ENCODE measurements at regions not wholly inside any gene's neighbourhood (a gene's known extent, or its start where the extent isn't known, plus 50 kb on each side); places are given as distances from the start of the nearest gene placed in this dataset.

DNA sequence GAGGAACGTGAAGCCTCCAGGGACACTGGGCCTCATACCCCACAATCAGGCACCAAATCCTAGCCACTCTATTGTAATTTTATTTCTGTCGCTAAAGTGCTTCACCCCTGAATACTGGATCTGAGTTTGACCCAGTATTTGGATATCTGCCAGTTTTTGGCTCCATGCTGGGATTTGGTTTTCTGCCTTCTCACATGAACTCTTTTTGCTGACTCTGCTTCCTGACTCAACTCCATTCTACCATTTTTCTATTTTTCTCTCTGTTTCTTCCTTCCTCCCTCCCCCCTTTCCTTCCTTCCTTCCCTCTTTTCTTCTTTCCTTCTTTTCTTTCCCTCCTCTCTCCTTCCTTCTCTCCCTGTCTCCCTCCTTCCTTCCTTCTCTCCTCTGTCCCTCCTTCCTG, 151.3 kb upstream of the GJB5 start:
- intact Hi-C loops (cut with micrococcal nuclease), result no loop called here

DNA sequence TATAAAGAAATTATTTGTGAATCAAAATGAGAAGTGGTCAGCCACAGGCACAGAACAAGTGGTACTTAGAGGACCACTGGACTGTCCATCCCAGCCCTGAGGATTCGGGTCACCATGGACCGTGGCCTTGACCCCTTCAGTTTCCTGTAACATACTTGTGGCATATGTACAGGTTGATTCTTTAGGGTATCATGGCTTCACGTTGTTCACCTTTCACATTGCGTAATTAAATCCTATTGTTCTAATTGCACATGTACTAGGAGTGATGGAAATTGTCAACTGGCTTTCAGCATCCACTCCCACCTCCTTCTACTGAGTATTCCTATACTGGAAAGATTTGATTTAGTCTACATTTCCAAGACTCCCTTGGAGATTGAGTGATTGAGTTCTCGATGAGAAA, 148.3 kb upstream of the GJB5 start:
- intact Hi-C loops (cut with micrococcal nuclease), result no loop called here

DNA sequence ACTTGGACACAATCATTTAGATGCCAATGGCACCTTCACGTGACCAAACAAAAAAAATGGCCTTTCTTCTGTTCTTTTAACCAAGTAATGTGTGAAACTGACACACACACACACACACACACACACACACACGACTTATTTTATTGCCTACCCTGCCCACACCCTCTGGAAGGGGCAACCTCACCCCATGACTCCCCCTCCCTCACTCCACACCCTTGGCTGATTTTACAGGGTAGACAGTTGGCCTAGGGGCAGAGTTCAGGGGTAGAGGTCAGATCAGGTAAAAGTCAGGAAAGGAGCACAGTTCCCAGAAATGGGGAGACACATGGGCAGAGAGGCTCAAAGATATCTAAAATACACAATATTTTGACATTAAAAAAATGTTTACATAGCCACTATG, 144.8 kb upstream of the GJB5 start:
- intact Hi-C loops (cut with micrococcal nuclease), result no loop called here

DNA sequence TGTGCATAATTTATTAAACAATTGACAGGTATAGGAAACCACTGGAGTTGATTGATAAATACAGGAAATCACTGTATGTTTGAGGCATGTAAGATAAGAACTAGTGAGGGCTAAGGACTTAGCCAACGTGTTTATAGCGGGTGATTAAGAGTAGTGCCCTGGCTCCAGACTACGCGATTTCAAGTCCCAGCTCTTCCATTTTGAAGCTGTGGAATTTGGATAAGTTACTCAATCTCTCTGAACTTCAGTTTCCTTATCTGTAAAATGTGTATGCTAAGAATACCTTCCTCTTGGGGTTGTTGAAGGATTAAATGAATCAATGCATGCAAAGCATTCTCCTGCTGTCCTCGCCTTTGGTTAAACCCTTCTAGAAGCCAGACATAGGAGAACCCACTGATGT, 143.3 kb upstream of the GJB5 start:
- intact Hi-C loops (cut with micrococcal nuclease), result no loop called here

DNA sequence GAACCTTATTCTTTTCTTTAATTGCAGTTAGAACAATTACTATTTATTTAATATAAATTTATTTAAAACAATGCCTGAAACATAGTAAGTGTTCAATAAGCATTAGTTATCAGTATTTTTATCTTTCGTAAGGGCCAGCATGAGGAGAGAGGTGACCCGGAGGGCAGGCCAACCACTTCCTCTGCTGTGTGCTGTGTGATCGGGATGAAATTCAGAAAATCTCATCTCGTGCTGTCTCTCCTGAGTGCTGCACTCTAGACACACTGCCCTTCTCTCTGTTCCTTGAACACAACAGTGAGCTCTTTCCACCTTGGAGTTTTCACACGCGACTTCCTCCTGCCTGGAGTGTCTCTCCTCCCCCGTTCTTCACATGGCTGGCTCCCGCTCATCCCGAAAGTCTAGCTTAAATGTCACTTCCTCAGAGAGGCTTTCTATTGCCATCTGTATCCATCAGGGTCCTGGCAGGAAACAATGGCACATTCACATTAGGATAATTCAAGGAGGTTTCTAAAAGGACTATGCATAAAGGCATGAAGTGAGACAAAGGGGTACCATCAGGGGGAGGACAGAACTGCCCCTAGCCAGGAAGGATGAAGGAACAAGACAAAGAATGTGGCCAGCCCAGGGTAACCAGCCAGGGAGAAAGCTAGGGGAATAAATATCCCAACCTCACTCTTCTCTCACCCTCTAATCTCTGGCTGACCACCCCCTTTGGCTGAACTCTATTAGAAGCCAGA, 142.6 kb upstream of the GJB5 start:
- intact Hi-C loops (cut with micrococcal nuclease), result no loop called here

DNA sequence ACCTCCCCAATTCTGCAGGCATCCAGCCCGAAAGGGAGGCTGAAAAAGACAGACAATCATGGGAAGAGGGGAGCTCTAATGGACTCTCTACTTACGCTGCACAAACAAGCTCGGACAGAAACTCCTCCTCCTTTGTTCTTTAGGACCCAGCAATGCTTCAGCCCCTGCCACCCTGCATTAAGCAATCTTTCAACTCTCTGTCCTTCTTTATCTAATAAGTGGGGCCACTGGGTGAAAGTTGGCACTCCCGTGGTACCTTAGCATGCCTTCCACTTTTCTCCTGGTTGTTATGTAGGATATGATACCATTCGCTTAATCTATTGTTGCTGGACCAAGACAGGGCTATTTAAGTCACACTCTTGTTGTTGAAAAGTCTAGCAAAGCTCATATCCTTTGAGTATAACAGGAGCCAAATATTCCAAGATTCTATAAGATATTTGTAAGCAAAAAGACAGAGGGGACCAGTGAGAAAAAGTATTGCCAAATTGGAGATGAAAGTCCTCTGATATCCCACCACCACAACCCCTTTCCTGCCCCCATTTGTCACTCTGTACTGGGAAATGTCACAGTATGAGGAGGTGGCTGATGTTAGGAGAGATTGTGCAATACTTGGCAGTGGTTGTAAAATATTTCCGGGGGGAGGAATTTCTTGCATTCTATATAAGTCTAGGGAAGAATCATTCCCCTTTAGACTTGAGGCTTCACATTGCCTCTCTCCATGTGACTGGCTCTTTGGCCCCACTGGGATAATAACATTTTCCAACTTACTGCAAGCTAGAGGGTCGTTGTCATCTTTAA, 137.3 kb upstream of the GJB5 start:
- intact Hi-C loops (cut with micrococcal nuclease), result no loop called here

DNA sequence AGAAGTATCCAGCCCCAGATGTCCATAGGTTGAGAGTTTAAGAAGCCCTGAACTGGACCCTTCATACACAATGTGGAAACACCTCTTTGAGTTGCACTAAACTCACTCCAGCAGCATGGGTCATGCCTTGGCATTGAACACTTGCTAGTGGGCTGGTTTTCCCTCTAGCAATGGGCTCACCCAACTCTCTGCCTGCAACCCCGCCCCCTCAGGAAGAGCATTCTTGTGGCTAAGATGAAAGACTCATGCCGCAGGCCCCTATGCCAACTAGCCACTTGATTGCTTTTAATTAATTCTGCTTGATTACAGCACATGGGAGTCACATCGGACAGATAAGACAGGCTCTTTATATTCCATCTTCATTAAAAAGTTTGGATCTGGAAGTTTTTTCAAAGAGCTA, 136.5 kb upstream of the GJB5 start:
- intact Hi-C loops (cut with micrococcal nuclease), result no loop called here

DNA sequence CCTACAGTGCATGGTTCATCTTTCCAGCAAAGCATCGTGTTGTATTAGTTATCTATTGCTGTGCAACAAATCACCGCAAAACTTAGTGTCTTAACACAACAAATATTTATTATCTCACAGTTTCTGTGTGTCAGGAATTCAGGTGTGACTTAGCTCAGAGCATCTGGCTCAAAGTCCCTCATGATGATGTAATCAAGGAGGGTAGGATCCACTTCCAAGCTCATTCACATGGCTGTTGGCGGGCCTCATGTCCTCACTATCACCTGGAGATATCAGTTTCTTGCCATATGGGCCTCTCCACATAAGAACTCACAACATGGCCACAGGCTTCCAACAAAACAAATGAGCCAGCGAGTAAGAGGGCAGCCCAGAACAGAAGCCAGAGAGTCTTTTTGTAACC, 135.6 kb upstream of the GJB5 start:
- intact Hi-C loops (cut with micrococcal nuclease), result no loop called here

DNA sequence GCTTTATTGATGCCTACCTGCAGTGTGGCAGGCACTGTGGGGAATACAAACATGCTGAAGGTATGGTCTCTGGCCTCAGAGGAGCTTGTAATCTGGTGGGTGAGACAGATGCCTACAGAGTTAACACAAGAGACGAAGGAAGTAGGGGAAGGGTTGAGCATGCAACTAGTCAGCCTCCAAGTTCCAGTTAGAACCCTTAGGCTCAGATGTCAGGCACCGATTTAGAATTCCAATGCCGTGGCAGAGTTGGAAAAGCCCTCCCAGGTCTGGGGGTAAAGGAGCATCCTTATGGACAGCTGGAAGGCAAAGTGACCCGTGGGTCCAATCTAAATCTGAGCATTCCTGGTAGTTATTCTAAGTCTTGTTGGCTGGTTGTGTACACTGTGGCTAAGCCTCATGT, 132.9 kb upstream of the GJB5 start:
- intact Hi-C loops (cut with micrococcal nuclease), result no loop called here

DNA sequence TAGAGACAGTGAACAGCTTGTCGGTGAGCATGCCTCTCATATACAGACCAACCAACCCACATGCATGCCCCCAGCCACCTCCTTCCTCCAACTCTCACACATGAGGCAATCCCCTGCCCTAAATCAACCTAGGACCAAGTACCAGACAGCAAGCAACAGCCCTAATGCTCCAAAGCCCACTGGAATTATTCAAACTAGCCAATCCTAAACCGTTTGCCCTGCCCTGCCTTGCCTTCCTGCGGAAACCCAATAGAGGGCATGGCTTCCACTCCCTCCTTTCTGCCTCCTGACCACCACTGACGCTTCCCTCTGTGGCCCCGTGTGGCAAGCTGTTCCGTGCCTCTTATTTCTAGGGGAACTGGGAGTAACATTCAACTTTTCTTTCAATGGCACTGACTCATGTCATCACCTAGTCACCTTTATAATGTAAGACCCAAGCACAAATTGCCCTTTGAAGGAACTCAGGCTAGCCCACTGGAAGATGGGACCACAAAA, 129.3 kb upstream of the GJB5 start:
- intact Hi-C loops (cut with micrococcal nuclease), result no loop called here

DNA sequence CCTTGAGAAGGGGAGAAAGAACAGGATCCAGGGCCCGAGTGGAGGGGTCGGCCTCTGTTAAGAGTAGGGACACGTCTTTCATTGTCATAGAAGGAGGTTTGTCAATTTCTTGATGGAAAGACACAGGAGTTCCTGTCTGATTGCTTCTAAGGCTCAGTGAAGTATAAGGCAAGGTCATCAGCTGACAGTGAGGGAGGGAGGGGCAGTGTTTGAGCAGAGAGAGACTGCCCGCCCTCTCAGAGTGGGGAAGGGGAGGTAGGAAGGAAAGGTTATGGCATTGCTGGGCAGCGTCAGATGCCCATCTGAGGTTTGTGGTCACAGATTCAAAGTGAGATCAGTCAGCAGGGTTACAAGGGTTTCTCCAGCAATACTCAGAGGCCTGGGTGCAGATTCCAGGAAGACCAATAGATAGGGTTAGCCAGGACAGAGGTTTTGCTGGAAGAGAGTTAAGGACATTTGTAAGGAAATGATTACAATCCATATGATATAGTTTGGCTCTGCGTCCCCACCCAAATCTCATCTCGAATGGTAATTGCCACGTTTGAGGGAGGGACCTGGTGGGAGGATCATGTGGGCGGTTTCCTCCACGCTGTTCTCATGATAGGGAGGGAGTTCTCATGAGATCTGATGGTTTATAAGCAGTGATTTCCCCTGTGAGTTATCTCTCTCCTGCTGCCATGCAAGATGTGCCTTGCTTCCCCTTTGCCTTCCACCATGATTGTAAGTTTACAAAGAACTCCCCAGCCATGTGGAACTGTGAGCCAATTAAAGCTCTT, 127.2 kb upstream of the GJB5 start:
- intact Hi-C loops (cut with micrococcal nuclease), result no loop called here

DNA sequence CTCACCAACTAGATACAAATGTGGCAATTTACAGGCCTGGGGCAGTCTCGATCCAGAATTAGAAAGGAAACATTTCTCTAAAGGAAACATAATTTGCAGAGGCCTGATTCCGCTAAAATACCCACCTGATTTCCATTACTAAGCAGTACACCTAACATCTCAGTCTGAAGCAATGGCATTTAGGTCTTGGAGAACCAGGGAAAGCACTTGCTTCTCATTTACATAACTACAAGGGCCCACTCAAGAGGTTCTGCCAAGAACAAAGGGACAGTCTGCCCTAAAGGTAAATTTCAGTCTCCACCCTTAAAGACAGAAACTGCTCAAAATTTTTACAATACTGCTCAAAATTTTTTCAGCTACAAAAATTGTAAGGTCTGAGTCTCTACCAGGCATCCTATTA, 123.7 kb upstream of the GJB5 start:
- intact Hi-C loops (cut with micrococcal nuclease), result no loop called here

DNA sequence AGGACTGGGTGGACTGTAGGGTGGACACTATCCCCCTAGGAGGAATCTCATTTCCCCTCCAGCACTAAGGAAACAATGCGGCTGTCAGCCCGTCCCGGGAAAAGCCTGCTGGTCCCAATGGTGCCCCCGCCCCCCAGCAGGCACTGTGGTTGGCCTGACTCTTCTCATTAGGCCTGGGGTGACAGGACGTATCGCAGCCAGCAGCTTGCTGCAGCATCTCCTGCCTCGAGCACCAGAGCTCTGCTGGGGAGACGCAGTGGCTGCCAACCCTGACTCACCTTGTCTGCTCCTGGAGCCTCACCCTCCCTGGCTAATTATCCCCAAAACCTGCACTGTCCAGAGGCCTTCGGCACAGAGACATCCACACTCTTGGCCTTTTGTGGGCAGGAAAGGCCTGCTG, 115.1 kb upstream of the GJB5 start:
- intact Hi-C loops (cut with micrococcal nuclease), result no loop called here

DNA sequence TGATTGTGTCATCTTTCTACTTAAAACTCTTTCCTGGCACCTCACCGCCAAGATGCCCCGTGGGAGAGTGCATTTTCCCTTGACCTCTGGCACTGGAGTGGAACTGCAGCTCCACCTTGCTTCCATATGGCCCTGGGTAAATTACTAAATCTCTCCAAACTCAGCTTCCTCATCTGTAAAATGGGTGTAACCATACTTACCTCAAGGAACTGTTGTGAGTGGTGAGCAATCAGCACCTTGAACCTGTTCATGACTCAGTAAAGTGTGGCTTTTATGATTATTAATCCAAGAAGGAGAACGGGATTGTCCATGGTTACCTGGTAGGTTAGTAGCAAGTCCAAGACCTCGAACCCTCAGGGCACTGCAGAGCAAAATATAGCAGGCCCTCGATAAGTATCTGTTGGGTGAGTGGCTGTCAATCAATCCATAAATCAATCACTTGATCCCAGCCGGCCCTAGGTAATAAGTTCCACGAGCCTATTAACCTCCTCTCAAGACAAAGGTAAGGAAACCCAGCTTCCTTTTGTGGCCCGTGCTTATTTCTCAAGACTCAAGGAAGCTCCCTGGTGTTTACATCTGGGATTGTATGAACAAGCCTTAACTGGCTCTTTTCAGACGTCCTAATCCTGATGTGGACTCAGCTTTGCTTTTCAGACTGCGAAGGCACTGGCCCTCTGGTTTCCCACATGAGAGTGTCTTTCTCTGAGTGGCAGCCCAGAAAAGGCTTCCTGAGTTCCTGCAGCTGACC, 114.0 kb upstream of the GJB5 start:
- intact Hi-C loops (cut with micrococcal nuclease), result no loop called here

DNA sequence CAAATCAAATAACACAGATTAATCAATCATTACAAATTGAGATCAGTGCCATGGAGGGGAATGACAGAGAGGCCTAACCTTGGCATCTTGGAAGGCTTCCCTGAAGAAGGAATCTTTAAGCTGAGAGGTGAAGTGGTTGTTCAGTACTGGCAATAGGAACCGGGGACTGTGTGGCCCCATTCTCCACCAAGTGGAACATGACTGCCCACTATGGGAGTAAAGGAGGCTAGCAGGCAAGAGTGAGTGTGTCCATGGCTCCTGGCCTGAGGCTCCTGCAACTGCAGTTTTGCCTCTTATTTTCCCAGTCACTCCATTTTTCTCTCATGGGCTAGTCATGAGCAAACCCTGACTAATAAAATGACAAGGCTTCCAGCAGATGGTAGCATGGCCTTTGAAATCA, 112.2 kb upstream of the GJB5 start:
- intact Hi-C loops (cut with micrococcal nuclease), result no loop called here

DNA sequence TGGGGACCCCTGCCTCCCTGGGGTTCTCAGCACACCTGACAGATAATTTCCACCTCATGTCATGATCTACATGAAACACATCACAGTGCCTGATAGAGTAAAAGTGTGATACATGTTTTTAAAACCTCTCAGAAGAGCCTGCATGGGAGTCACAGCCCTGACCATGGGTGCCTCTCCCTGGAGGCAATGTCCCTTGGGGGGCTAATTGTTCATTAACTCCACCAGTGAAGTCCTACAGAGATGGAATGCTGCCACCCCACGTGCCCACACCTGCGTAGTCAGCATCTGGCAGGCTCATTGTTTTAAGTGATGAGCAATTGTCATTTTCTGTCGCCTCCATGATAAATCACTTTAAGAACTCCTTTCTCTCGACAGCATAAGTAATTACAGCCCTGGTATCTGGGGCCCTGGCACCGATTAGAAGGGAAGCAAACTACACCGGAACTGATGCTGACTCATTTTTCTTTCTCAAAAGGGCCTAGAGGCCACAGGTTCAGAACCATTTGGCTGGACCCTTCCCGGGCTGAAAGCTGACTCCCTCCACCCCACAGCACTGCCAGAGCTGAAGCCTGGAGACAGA, 109.6 kb upstream of the GJB5 start:
- intact Hi-C loops (cut with micrococcal nuclease), result no loop called here

DNA sequence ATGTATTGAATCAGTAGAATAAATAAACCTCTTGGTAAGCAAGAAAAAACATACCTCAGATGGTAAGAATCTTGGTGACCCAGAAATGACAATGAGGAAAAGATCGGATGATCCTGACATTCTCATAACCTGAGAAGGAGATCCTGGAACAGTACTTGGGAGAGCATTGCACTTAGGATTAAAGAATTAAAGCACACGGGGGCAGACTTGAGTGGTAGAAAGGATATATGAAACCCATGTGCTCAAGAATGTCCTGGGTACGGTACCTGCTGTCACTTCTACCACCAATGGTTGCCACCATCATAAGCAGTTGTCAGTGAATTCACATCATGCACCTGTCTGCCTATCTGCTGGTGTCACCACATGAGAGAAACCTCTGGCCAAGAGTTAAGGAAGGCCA, 108.9 kb upstream of the GJB5 start:
- intact Hi-C loops (cut with micrococcal nuclease), result no loop called here

DNA sequence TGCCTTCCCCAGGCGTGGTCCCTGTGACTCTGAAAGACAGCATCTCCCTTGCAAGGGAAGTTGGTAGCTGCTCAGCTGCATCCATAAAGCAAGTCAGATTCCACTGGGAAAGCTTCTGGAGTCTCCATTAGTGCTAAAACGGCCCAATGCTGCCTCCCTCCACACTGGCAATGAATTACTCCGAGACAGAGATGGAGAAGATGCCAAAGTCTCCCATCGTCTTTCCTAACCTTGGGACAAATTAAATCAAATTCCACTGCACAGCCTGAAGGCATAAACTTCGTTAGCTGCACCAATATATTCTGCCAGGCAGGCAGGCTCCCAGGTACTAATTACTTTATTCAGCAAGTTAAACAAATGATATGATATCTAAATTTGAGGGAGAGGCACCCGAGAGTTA, 106.3 kb upstream of the GJB5 start:
- intact Hi-C loops (cut with micrococcal nuclease), result no loop called here

DNA sequence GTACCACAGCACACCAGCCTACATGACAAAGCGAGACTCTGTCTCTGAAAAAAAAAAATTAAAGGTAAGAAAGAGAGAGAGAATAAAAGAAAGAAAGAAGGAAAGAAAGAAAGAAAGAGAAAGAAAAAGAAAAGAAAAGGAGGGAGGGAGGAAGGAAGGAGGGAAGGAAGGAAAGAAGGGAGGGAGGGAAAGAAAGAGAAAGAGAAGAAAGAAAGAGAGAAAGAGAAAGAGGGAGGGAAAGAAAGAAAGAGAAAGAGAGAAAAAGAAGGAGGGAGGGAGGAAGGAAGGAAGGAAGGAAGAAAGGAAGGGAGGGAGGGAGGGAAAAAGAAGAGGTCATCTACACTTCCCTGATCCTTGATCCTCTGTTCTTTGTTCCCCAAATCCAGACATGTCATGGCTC, 104.8 kb upstream of the GJB5 start:
- intact Hi-C loops (cut with micrococcal nuclease), result no loop called here

DNA sequence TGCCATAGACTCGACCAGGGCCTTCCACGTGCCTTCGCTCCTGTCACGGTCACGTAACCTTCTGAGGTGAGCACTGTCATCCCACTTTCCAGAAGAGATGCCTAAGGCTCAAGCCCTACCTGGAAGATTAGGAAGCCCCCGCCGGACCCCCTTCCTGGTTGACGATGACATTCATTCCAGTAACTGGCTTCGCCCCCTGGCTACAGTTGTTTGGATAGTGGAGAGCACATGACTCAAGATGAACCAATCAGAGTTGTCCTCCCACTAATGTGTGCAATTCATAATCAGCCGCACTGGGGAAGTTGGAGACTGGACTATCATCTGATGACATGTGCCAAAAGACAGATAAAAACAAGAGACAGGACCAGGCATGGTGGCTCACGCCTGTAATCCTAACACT, 104.0 kb upstream of the GJB5 start:
- intact Hi-C loops (cut with micrococcal nuclease), result no loop called here

DNA sequence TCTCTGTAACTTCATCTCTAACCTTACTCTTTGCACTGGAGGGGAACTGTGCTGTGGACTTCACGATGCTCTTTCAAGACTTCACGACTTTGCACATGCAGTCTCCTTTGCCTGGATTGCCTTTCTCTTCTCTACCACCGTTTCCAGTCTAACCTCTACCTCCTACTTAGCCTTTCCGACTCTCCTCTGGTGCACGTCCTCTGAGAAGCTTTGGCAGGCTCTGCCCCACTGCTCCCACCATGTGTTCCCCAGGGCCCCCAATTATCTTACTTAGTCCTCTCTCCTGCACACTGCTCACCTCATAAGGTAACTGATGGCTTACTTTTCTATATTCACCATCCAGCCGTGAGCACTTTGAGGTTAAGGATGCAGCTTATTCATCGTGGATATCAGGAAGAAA, 101.7 kb upstream of the GJB5 start:
- intact Hi-C loops (cut with micrococcal nuclease), result no loop called here

Measured in T-helper 2 cell treated with Interferon-gamma antibody and Interleukin-4, amounts not matched to agents 100 ng/mL and 5 ng/mL, for 36 hours (primary cell).